Neural crest cell (in vitro differentiated cells): ENCODE measurements at regions not wholly inside any gene's neighbourhood (a gene's known extent, or its start where the extent isn't known, plus 50 kb on each side); places are given as distances from the start of the nearest gene placed in this dataset.

Source experiments
- DNase-seq: peaks from one replicate; pipeline ENCODE4 v3.0.0; 2021; ENCODE audit warnings: low read depth, mixed read lengths, low spot score
- H3K27ac Mint-ChIP-seq: one replicate; pipeline ENCODE4 v1.8.0; 2021; ENCODE audit warnings: mild to moderate bottlenecking, mixed read lengths; ENCODE audit not compliant: unreplicated experiment
- H3K27me3 Mint-ChIP-seq: 2 replicates; pipeline ENCODE4 v1.8.0; 2021; ENCODE audit warnings: low read depth, mild to moderate bottlenecking, mixed read lengths
- H3K36me3 Mint-ChIP-seq: 2 replicates; pipeline ENCODE4 v1.8.0; 2021; ENCODE audit warnings: low read depth, mild to moderate bottlenecking, mixed read lengths
- H3K4me1 Mint-ChIP-seq: 2 replicates; pipeline ENCODE4 v1.8.0; 2021; ENCODE audit warnings: mixed read lengths
- H3K4me3 Mint-ChIP-seq: one replicate; pipeline ENCODE4 v1.8.0; 2021; ENCODE audit warnings: mild to moderate bottlenecking, mixed read lengths
- H3K9me3 Mint-ChIP-seq: 2 replicates; pipeline ENCODE4 v1.8.0; 2021; ENCODE audit warnings: mixed read lengths
- TF ChIP-seq, protein P1 (sequence below): fragments of 200-600 bp; sonication (generic); conservative IDR thresholded peaks from 2 replicates; pipeline ENCODE4 v1.5.0; 2021; ENCODE audit warnings: antibody characterized with exemption, mild to moderate bottlenecking

DNA sequence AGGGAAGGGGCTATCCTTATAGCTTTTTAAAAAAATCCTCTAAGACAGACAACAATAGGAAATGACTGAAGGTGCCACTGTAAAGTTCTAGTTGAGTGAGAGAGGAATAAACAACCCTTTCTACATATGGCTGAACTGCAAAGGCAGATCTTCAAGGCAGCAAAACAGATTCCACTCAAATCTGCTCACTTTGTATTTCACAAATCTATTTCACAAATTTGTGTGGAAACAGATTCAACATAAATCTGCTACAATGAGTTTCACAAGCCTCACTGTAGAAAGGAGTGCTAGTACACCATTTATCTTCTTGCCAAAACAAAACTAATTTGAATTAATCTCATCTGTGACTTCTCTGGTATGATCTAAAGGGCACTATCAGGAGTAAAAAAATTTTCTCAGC is 451.3 kb downstream of the PLA2G4A start:
- Mint-ChIP-seq H3K4me3 (no peak overlapping the region), H3K36me3 (no peaks in the 10 kb centered on the region), H3K27me3 (no peaks in the 10 kb centered on the region), H3K9me3 (no peaks in the 10 kb centered on the region), H3K4me1 (no peaks in the 10 kb centered on the region), H3K27ac (no peak overlapping the region)
- no peak for DNase-seq
- TF ChIP-seq, protein P1, sequence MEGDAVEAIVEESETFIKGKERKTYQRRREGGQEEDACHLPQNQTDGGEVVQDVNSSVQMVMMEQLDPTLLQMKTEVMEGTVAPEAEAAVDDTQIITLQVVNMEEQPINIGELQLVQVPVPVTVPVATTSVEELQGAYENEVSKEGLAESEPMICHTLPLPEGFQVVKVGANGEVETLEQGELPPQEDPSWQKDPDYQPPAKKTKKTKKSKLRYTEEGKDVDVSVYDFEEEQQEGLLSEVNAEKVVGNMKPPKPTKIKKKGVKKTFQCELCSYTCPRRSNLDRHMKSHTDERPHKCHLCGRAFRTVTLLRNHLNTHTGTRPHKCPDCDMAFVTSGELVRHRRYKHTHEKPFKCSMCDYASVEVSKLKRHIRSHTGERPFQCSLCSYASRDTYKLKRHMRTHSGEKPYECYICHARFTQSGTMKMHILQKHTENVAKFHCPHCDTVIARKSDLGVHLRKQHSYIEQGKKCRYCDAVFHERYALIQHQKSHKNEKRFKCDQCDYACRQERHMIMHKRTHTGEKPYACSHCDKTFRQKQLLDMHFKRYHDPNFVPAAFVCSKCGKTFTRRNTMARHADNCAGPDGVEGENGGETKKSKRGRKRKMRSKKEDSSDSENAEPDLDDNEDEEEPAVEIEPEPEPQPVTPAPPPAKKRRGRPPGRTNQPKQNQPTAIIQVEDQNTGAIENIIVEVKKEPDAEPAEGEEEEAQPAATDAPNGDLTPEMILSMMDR, result no peak

DNA sequence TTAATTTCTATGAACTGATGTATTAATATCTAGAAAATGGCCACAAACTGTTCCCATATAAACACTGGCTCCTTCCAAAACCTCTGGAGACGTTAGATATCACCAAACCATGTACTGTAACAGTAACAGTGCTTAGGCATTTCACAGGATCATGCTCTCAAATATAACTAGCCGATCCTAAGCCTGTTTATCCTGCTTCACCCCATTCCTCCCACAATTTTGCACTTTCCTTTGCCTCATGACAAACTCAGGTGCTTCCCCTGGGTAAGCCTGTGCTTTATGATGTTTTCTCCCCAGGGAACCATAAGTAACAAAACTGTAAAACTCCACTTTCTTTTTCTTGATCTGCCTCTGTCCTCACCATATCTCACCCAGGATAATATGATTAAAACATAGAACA is 452.3 kb downstream of the PLA2G4A start:
- TF ChIP-seq, protein P1, result no peak
- H3K4me3 Mint-ChIP-seq, result no peak overlapping the region

DNA sequence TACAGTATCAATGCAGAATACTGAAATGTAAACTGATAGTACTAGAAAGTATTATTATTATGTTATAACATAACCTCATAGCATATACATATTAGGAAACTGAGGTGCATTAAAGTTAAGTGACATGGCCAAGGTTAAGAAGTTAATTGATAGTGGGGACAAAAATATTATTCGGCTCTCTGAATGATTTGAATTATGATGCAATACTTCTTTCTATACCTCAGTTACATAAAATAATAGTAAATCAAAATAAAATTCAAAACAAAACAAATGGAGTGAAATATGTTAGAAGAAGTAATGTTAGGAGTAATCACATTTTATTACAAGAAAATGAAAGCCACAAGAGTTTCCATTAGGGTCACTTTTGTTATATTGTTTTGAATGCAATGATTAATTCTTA is 455.2 kb downstream of the PLA2G4A start:
- Mint-ChIP-seq H3K36me3 (no peaks in the 10 kb centered on the region), H3K4me1 (no peaks in the 10 kb centered on the region), H3K27ac (no peak overlapping the region), H3K4me3 (no peak overlapping the region), H3K27me3 (no peaks in the 10 kb centered on the region), H3K9me3 (peaks cover 2% of the 10 kb centered on the region)
- TF ChIP-seq, protein P1, result no peak
- DNase-seq, result no peak

More for the DNA sequence above, 452.3 kb downstream of the PLA2G4A start:
- no peaks in the 10 kb centered on the region for H3K4me1 Mint-ChIP-seq
- H3K27me3 Mint-ChIP-seq, result no peaks in the 10 kb centered on the region
- H3K36me3 Mint-ChIP-seq, result no peaks in the 10 kb centered on the region
- H3K9me3 Mint-ChIP-seq, result no peaks in the 10 kb centered on the region
- H3K27ac Mint-ChIP-seq, result no peak overlapping the region
- DNase-seq, result no peak

DNA sequence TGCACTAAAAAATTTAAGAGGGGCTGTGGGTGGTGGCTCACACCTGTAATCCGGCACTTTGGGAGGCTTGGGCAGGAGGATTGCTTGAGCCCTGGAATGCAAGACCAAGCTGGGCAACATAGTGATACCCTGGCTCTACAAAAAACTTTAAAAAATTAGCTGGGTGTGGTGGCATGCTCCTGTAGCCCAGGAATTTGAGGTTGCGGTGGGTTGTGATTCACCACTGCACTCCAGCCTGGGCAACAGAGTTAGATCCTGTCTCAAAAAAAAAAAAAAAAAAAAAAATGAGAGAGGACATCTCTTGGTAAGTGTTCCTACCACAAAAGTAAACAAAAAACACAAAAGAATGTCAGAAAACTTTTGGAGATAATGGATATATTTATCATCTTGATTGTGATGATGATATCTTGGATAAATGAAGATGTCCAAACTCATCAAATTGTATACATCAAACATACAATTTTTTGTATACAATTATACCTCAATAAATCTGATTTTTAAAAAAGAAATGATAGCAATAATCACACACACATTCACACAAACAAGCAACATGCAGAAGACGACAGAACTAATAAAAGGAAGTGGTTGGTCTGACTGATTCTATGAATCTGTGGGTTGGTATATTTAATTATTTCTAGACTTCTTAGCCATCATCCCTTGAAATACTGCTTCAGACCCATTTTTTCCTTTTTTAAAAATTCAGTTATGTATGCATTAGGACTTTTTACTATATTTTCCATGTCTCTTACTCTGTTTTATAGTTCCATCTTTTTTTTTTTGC is 465.9 kb downstream of the PLA2G4A start:
- no peak overlapping the region for H3K27ac Mint-ChIP-seq
- TF ChIP-seq, protein P1, result no peak
- no peak for DNase-seq
- no peaks in the 10 kb centered on the region for H3K36me3 Mint-ChIP-seq
- no peak overlapping the region for H3K4me3 Mint-ChIP-seq
- no peaks in the 10 kb centered on the region for H3K27me3 Mint-ChIP-seq
- H3K4me1 Mint-ChIP-seq, result no peaks in the 10 kb centered on the region
- H3K9me3 Mint-ChIP-seq, result peaks cover 5% of the 10 kb centered on the region

DNA sequence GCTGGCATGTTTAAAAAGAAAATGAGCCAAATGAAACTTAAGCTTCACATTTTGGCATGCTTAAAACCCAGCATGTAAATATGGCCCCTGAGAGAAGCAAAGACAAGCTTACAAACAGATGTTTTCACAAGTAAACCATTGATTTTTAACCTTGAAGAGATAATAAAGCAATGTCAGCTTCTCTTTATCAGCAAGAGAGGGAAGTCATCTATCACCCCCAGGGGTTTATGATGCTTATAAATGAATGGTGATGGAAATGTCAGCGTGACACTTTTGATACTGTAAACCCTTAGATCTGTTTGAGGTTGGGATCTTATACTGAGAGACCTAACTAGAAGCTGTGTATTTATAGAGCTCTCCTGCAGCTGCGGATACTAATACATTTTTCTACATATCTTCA is 471.3 kb downstream of the PLA2G4A start:
- no peak overlapping the region for H3K4me3 Mint-ChIP-seq
- no peaks in the 10 kb centered on the region for H3K36me3 Mint-ChIP-seq
- H3K9me3 Mint-ChIP-seq, result no peaks in the 10 kb centered on the region
- H3K27ac Mint-ChIP-seq, result no peak overlapping the region
- no peaks in the 10 kb centered on the region for H3K4me1 Mint-ChIP-seq
- DNase-seq, result no peak
- TF ChIP-seq, protein P1, result no peak
- no peaks in the 10 kb centered on the region for H3K27me3 Mint-ChIP-seq
